Heart right ventricle (tissue), 16 donors: ENCODE measurements at regions not wholly inside any gene's neighbourhood (a gene's known extent, or its start where the extent isn't known, plus 50 kb on each side); places are given as distances from the start of the nearest gene placed in this dataset.

Source experiments
- ATAC-seq, 8 donors: fragments of 200-7000 bp; cut with Tn5 transposase; one replicate each; pipeline ENCODE4 v1.9.1; 2020; ENCODE audit warnings: mild to moderate bottlenecking in 8 of 8, moderate library complexity in 8 of 8, moderate number of reproducible peaks in 1 of 8
- DNase-seq, 2 donors: peaks; one replicate each; pipeline ENCODE4 v3.0.0-alpha.2; 2020
- H3K27ac ChIP-seq, 10 donors: fragments of 200-600 bp; sonication (generic) in 2 of 10; one replicate each; pipeline versions ENCODE4 v1.5.0 to v1.8.0; 2020 to 2022; ENCODE audit warnings: mild to moderate bottlenecking in 3 of 10
- H3K27me3 ChIP-seq, 7 donors: fragments of 200-600 bp; one replicate each; pipeline ENCODE4 v1.8.0; 2021 to 2022; ENCODE audit warnings: mild to moderate bottlenecking in 2 of 7
- H3K36me3 ChIP-seq, 9 donors: fragments of 200-600 bp; sonication (generic) in 1 of 9; one replicate each; pipeline versions ENCODE4 v1.5.0 to v1.8.0; 2020 to 2022; ENCODE audit warnings: mild to moderate bottlenecking in 2 of 9
- H3K4me1 ChIP-seq, 9 donors: fragments of 200-600 bp; sonication (generic) in 1 of 9; one replicate each; pipeline versions ENCODE4 v1.5.0 to v1.8.0; 2020 to 2022; ENCODE audit warnings: mild to moderate bottlenecking in 4 of 9
- H3K4me3 ChIP-seq, 10 donors: fragments of 200-600 bp; sonication (generic) in 2 of 10; one replicate each; pipeline versions ENCODE4 v1.5.0 to v1.8.0; 2020 to 2022; ENCODE audit warnings: mild to moderate bottlenecking in 7 of 10, moderate library complexity in 2 of 10
- H3K9me3 ChIP-seq, 11 donors: fragments of 200-600 bp in 10 of 11; sonication (generic) in 2 of 11; one replicate each; pipeline versions ENCODE4 v1.5.0 to v1.8.0; 2013 to 2022; ENCODE audit warnings: mild to moderate bottlenecking in 2 of 11, control low read depth in 1 of 11, moderate library complexity in 1 of 11
- WGBS, 2 donors: extraction: QIAGEN DNeasy Blood & Tissue Kit; methylation state at CpG; one replicate each; pipeline ENCODE4 v1.1.7; 2013; ENCODE audit warnings: inconsistent platforms in 1 of 2; 5-methylcytosine and 5-hydroxymethylcytosine counted together
- intact Hi-C, 10 donors: fragments of 100-400 bp; cut with DNase I; formaldehyde crosslinking; loops; one replicate each; pipeline versions ENCODE4 v1.11.1 to v1.14.2; 2022
- TF ChIP-seq, protein P1 (sequence below), 9 donors: fragments of 200-600 bp; sonication (generic) in 2 of 9; IDR thresholded peaks; one replicate each; pipeline versions ENCODE4 v1.5.0 to v1.8.0; 2021 to 2022; ENCODE audit warnings: antibody characterized with exemption in 9 of 9, mild to moderate bottlenecking in 5 of 9, moderate library complexity in 1 of 9
- donor health status: Arrhythmogenic right ventricular cardiomyopathy.
- donor health status: ischemic (EF 13 %, LVEDD 7.1; RV severe dilation, severe dysfunction).
- donor health status: healthy with polysubstance abuse.
- donor health status: DM: no; HTN: yes; CAD: no.
- donor health status: DM: no; HTN: no; CAD: no.
- donor health status: ischemic (EF 25% LVEDD 6.9; RV normal size, moderate dysfunction).
- donor health status: ischemic (EF 25% LVEDD 5.7; RV mildly dilated, moderate dysfunction).
- donor health status: healthy.
- donor health status: DM: yes; HTN: yes; CAD: no.
- donor health status: Ischemic cardiomyopathy.
- donor health status: ischemic (EF 35%, LVEDD 5.7; RV mildly dilated, moderate dysfunction).
- donor health status: nonischemic (EF 11% LVEDD 7.7; RV severe dilation, severe dysfunction).
- donor health status: DM: yes; HTN: yes; CAD: no.
- donor health status: PGD.
- donor health status: ischemic (EF 29% LVEDD 5.4; RV normal size, mild dysfunction).
- donor health status: nonischemic (EF 23%, LVEDD 6.1; RV moderate dilation, normal function).

DNA sequence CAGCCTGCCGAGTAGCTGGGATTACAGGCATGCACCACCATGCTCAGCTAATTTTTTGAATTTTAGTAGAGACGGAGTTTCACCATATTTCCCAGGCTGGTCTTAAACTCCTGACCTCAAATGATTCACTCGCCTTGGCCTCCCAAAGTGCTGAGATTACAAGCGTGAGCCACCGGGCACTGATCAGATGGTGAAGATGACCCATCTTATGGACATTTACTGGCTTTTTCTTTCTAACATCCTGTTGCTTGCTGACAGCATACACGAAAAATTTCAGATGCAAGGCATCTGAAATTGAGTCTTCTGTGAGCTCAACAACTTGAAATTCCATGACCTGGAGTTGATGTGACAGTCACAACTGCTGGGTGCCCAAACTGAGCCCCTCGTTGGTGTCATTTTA lies 859.5 kb upstream of the CNTNAP5 start:
- no peak for DNase-seq
- H3K27ac ChIP-seq, result no peak overlapping the region
- H3K9me3 ChIP-seq, result peaks cover 0 to 24% (median 0%) of the 10 kb centered on the region in 11 donors
- H3K27me3 ChIP-seq, result no peaks in the 10 kb centered on the region
- intact Hi-C loops, result no loop called here
- H3K4me1 ChIP-seq, result no peaks in the 10 kb centered on the region
- H3K4me3 ChIP-seq, result no peak overlapping the region
- no peaks in the 10 kb centered on the region for H3K36me3 ChIP-seq
- TF ChIP-seq, protein P1, sequence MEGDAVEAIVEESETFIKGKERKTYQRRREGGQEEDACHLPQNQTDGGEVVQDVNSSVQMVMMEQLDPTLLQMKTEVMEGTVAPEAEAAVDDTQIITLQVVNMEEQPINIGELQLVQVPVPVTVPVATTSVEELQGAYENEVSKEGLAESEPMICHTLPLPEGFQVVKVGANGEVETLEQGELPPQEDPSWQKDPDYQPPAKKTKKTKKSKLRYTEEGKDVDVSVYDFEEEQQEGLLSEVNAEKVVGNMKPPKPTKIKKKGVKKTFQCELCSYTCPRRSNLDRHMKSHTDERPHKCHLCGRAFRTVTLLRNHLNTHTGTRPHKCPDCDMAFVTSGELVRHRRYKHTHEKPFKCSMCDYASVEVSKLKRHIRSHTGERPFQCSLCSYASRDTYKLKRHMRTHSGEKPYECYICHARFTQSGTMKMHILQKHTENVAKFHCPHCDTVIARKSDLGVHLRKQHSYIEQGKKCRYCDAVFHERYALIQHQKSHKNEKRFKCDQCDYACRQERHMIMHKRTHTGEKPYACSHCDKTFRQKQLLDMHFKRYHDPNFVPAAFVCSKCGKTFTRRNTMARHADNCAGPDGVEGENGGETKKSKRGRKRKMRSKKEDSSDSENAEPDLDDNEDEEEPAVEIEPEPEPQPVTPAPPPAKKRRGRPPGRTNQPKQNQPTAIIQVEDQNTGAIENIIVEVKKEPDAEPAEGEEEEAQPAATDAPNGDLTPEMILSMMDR (IDR thresholded peaks at IDR 0.05), result no peak
- no peak for ATAC-seq
- 87 to 89% methylated on average over 7 of the region's 7 CpGs for WGBS, 2 donors

DNA sequence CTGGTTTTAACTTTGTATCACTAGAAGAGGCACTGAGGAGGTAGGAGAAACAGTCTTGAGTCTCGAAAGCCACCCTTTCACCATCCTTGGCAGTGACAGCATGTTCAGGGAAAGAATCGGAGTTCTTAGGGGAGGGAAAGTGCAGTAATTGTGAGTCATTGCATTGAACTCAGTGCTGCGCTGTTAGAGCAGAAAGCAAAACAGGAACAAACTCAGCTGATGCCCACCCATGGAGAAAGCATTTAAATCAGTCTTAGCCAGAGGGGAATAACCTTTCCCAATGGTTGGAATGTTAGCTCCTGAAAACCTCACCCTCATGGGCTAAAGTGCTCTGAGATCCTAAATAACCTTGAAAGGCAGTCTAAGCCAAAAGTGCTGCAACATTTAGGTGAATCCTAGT lies 845.6 kb upstream of the CNTNAP5 start:
- Histone ChIP-seq H3K4me1 (no peaks in the 10 kb centered on the region), H3K4me3 (no peak overlapping the region), H3K27ac (no peak overlapping the region), H3K9me3 (peaks cover 0 to 39% (median 10%) of the 10 kb centered on the region in 11 donors), H3K27me3 (no peaks in the 10 kb centered on the region), H3K36me3 (no peaks in the 10 kb centered on the region)
- TF ChIP-seq, protein P1 (IDR thresholded peaks at IDR 0.05), result no peak
- ATAC-seq, result no peak
- intact Hi-C loops, result no loop called here
- DNase-seq, result no peak
- 72 to 87% methylated on average over 3 of the region's 3 CpGs for WGBS, 2 donors

DNA sequence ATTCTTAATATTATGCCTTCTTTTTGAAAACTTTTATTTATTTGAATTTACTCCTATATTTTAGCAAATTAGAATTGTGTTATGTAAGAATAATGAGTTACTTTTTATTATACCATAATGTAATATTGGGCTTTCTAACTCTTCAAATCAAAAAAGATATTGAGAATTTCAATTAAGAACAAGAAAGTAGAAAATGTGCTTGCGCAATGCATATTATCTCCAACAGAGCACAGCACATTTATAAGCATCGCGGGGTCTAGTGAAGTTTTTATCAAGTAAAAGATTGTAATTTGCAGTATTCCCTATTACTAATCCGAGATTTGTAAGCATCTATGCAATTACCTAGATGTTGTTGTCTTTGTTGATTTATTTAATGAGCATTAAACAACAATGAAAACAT lies 829.1 kb upstream of the CNTNAP5 start:
- no peaks in the 10 kb centered on the region for H3K4me1 ChIP-seq
- no peaks in the 10 kb centered on the region for H3K27me3 ChIP-seq
- no peak overlapping the region for H3K27ac ChIP-seq
- TF ChIP-seq, protein P1 (IDR thresholded peaks at IDR 0.05), result no peak
- no peak overlapping the region for H3K4me3 ChIP-seq
- intact Hi-C loops, result no loop called here
- H3K36me3 ChIP-seq, result no peaks in the 10 kb centered on the region
- 83% methylated on average over 4 of the region's 4 CpGs for WGBS, 2 donors
- DNase-seq (no peak), ATAC-seq (no peak)
- peaks cover 0 to 34% (median 0%) of the 10 kb centered on the region in 11 donors for H3K9me3 ChIP-seq

DNA sequence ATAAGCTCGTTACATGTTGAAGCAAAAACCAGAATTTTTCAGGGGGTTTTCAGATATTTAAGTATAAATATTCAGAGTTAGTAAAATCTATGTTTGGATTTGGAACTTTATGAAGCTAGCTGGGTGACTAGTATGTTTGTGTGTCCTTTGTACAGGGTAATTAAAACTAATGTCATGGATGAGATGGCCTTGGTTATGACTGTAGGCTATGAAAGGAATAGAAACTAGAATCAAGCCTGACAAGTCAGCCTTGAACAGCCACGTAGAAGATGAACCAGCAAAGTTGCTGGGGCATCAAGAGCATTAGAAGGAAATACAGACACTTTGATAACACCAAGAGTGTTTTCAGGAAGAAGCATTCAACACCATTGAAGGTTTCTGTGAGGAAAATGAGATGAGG lies 825.1 kb upstream of the CNTNAP5 start:
- no peaks in the 10 kb centered on the region for H3K4me1 ChIP-seq
- WGBS, 2 donors, result 65 to 73% methylated on average over 2 of the region's 2 CpGs
- no peak for DNase-seq
- H3K27ac ChIP-seq, result no peak overlapping the region
- H3K9me3 ChIP-seq, result peaks cover 0 to 37% (median 12%) of the 10 kb centered on the region in 11 donors
- ATAC-seq, result no peak
- H3K36me3 ChIP-seq, result no peaks in the 10 kb centered on the region
- no peak overlapping the region for H3K4me3 ChIP-seq
- TF ChIP-seq, protein P1 (IDR thresholded peaks at IDR 0.05), result no peak
- intact Hi-C loops, result no loop called here
- H3K27me3 ChIP-seq, result no peaks in the 10 kb centered on the region
